GM19324 (cell line): ENCODE measurements at regions not wholly inside any gene's neighbourhood (a gene's known extent, or its start where the extent isn't known, plus 50 kb on each side); places are given as distances from the start of the nearest gene placed in this dataset.

Source experiments
- ATAC-seq: cut with Tn5 transposase; IDR thresholded peaks from one replicate; pipeline ENCODE4 v1.9.1; 2021; ENCODE audit warnings: mild to moderate bottlenecking, moderate library complexity; ENCODE audit not compliant: unreplicated experiment, low FRiP score

DNA sequence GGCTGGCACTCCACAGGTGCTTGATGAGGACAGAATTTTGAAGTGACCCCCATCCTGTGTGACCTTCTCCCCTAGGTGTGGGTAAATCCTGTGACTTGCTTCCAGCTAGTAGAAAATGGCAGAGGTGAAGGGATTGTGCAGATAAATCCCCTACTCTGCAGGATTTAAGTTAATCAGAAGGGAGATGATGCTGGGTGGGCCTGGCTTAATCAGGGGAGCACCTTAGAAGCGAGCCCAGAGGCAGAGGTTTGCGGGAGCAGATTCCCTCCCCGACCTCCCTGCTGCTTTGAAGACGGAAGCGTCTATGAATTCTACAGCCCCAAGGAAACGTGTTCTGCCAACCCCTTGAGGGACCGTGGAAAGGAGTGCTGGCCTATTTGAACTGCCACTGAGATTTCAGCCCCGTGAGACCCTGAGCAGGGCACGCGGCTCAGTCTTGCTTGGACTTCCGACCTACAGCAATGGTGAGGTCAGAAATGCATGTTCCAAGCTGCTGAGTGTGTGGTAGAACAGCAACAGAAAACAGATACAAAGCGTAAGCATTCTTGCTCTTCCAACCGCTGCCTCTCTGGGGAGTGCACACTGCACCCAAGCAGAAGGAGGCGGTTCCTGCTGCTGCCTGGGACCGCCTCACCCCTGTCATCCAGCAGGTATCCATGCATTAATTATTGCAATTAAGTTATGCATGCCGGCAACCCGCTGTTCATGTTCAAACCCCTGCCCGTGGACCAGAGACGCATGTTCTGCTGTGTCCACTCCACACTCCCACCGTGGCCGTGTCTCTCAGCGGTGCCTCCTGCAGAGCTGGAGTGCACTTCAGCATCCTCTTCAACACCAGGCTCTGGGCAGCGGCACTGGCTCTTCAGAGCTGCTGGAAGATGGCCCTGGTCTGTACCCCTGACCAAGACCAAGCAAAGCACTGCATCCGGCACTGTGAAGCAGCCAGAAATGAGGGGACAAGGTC is 54.6 kb upstream of the RXRA start:
- no peak for ATAC-seq

DNA sequence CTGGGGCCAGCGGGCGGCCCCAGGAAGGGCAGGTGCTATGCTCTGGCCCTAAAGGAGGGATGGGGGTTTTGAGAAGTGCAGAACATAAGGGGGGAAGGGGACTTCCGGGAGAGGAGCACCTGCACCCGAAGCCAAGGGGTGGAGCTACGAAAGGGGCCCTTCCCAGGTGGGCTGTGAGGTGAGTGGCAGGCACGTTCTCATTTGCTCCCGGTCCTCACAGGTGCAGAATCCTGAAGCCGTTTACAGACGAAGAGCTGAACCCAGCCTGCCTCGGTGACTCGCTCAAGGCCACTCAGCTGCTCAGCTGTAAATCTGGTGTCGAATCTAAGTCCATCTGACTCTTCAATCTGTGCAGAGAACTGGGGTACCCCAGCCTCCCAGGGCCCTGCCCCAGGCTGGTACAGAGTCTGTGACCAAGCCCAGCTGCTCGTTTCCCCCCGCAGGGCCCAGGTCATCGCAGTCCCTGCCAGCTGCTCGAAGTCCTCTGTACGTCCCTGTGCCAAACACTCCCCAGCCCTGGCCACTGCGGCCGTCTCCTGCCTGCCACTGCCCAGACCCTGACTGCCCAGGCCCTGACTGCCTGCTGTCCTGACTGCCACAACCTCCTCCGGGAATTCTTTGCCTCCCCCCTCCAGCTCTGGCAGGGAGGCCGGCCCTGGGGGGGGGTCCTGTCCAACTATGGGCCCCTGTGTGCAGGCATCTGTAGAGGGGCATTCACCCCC is 53.8 kb upstream of the RXRA start:
- no peak for ATAC-seq

DNA sequence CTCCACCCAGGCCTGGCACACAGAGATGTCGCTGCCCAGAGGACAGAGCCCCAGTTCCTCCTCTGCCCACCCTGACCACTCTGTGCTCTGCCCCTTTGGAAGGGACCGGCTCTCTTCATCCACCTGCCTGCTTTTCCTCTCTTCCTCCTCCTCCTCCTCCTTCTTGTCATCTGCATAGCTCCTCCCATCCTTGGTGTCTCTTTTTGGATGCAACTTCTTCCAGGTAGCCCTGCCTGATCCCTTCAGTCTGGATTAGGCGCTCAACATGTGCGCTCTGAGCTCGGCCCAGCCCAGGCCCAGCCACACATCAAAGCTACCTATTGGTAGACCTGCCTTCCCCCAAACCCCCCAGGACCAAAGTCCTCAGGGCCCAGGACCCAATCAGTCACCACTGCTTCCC is 52.6 kb upstream of the RXRA start:
- no peak for ATAC-seq

DNA sequence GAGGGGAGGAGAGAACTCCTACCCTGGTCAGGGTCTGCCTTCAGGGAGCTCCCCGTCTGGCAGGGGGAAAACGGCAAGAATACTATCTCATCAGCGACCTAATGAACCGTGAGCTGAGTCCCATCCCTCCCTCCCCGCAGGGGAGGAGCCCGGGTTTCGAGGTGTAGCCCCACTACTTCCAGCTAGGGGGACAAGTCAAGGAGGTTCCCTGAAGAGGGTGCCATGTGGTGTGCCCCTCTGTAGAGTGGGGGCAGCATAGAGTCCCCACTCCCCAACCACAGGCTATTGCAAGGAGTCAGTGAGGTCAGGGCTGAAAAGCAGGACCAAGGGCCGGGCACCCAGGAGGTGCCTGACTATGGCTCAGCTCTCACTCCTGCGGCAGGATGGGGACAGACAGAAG is 50.9 kb upstream of the RXRA start:
- no peak for ATAC-seq

DNA sequence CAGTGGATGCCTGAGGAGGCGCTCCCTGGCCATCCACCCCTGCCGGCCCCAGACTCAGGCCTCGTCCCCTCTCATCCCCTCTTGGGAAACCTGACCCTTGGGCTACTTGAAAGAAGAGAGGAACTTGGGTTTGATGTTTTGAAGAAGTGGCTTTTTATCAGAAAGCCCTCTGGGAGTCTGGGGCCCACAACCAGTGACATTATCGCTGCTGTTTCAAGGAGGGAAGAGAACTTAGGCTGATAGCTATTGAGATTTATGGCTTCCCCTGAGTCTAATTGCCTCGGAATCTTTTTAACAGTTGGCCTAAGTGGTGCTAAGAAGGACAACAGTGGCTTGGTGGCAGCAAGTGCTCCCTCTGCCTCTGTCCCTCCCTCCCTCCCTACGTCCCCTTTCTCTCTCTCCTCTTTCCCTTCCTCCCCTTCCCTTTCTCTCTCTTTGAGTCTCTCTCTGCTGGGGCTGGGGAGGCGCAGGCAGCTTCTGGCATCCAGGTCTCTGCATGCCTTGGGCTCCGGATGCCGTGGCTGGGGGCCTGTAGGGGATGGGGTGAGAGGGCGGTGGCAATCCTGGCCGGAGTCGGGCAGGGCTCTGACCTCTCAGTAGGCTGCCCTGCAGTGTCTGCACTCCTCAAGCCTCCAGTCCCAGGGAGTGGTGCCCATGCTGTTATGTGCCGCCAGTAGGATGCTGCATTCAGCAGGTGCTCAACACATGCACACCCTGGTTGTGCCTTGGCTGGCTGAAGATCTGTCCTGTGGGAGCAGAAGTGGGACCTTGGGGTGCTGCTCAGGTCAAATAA is 49.6 kb upstream of the RXRA start:
- no peak for ATAC-seq
